ENCODE measurements at regions not wholly inside any gene's neighbourhood (a gene's known extent, or its start where the extent isn't known, plus 50 kb on each side); places are given as distances from the start of the nearest gene placed in this dataset.

DNA sequence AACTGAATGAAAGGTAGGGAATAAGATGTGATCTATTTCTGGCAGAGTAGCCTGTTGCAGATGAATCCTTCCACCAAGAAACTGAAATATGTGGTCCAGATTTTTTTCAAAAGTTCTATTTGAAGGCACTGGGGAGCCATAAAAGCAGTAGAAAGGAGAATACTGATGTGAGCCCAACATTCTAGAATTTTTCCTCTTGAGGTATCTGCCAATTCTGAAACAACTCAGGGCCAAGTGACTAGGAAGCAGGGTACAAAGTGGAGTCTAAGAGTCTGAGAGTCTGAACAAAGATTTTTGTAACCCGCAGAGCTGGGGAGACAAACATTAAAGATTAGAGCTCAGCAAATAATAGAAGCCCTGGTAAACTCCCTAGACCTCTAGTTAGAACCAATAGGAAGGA, 58.3 kb upstream of the SLCO3A1 start:
- FAIRE-seq (no peak), DNase-seq (ENCODE audit: low read depth) (no peak)
- TF ChIP-seq, protein P1, sequence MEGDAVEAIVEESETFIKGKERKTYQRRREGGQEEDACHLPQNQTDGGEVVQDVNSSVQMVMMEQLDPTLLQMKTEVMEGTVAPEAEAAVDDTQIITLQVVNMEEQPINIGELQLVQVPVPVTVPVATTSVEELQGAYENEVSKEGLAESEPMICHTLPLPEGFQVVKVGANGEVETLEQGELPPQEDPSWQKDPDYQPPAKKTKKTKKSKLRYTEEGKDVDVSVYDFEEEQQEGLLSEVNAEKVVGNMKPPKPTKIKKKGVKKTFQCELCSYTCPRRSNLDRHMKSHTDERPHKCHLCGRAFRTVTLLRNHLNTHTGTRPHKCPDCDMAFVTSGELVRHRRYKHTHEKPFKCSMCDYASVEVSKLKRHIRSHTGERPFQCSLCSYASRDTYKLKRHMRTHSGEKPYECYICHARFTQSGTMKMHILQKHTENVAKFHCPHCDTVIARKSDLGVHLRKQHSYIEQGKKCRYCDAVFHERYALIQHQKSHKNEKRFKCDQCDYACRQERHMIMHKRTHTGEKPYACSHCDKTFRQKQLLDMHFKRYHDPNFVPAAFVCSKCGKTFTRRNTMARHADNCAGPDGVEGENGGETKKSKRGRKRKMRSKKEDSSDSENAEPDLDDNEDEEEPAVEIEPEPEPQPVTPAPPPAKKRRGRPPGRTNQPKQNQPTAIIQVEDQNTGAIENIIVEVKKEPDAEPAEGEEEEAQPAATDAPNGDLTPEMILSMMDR (IDR thresholded peaks at IDR 0.05; ENCODE audit: insufficient read depth, low read length, severe bottlenecking), result no peak
- no peaks in the 10 kb centered on the region for H3K27me3 ChIP-seq (ENCODE audit: control insufficient read depth, insufficient read depth, low read length)
- no peak overlapping the region for H3K4me3 ChIP-seq (ENCODE audit: low read depth, low read length)
- no peaks in the 10 kb centered on the region for H3K36me3 ChIP-seq (ENCODE audit: control insufficient read depth, insufficient read depth, low read length)

DNA sequence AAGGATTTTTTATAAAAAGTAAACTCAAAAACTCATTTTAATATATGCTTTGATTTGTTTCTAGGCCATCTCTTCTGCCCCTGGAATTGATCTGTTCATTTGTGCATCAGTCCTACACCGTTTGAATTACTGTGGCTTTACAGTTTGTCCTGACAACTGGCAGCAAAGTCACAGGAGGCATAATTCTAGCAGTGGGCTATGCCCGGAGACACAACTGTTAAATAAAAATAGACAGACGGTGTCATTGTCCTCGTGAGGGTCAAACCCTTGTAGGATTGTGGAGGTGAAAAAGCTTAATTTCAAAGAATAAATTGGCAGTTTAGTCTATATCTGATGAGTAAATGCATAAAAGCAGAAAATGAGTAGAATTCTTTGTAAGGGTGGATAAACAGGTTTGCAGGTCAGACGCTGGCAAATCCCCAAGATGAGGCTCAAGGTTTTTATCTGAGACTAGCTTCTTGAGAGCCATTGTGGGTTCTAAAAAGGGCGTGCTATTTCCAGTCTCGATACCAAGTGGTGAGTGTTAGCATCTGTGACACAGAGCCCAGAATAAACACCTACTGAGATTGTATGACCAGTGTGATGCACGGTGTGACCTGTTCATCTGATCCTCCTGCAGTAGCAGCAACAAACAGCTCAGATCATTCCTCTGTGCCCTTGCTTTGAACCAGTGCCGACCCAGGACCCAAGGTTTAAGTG, 51.5 kb upstream of the SLCO3A1 start:
- H3K4me3 ChIP-seq (ENCODE audit: low read depth, low read length), result no peak overlapping the region
- FAIRE-seq (no peak), DNase-seq (ENCODE audit: low read depth) (peak; percentile 51)
- H3K36me3 ChIP-seq (ENCODE audit: control insufficient read depth, insufficient read depth, low read length), result no peaks in the 10 kb centered on the region
- TF ChIP-seq, protein P1 (IDR thresholded peaks at IDR 0.05; ENCODE audit: insufficient read depth, low read length, severe bottlenecking), result no peak
- H3K27me3 ChIP-seq (ENCODE audit: control insufficient read depth, insufficient read depth, low read length), result peaks cover 1% of the 10 kb centered on the region

DNA sequence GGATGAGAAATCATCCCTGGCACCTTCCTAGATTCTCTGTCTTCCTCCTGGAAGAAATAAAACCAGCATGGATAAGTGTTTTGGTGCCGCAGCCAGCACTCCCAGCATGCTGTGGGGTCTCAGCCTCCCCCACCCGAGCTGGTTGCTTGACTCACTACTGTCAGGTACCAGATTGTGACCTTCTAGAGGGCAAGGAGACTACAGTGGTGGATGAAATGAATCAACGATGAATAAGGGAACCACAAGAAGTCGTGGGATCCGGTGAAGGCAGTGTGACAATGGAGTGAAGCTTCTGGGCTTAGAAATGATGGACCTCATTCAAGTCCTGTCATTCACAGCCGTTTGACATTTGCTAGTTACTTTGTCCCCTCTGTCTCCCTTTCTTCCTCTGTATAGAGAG, 50.2 kb upstream of the SLCO3A1 start:
- no peak for FAIRE-seq
- TF ChIP-seq, protein P1 (IDR thresholded peaks at IDR 0.05; ENCODE audit: insufficient read depth, low read length, severe bottlenecking), result no peak
- H3K4me3 ChIP-seq (ENCODE audit: low read depth, low read length), result no peak overlapping the region
- H3K27me3 ChIP-seq (ENCODE audit: control insufficient read depth, insufficient read depth, low read length), result peaks cover 1% of the 10 kb centered on the region
- no peak for DNase-seq (ENCODE audit: low read depth)
- no peaks in the 10 kb centered on the region for H3K36me3 ChIP-seq (ENCODE audit: control insufficient read depth, insufficient read depth, low read length)
